HG03342 (cell line): ENCODE measurements at regions not wholly inside any gene's neighbourhood (a gene's known extent, or its start where the extent isn't known, plus 50 kb on each side); places are given as distances from the start of the nearest gene placed in this dataset.
A peak's percentile ranks its signal among the peaks of the same experiment; 100 is the strongest.

Experiments
- ATAC-seq: cut with Tn5 transposase; IDR thresholded peaks from one replicate; pipeline ENCODE4 v1.9.1; 2021; ENCODE audit warnings: mild to moderate bottlenecking, moderate library complexity; ENCODE audit not compliant: unreplicated experiment

- ATAC-seq, result no peak
Observed at GRCh38 chr3:104746056-104746455, 620.7 kb upstream of the ALCAM start.

GRCh38 chr3:104750581-104750980, 616.1 kb upstream of the ALCAM start:
- ATAC-seq, result no peak

GRCh38 chr3:104755791-104756190, 610.9 kb upstream of the ALCAM start:
- ATAC-seq, result peak; percentile 56

- no peak for ATAC-seq
Observed at GRCh38 chr3:104763007-104763406, 603.7 kb upstream of the ALCAM start.

GRCh38 chr3:104764496-104764895, 602.2 kb upstream of the ALCAM start:
- ATAC-seq, result no peak

GRCh38 chr3:104768886-104769285, 597.8 kb upstream of the ALCAM start:
- ATAC-seq, result no peak

- ATAC-seq, result no peak
Observed at GRCh38 chr3:104779324-104779723, 587.4 kb upstream of the ALCAM start.

GRCh38 chr3:104781112-104781511, 585.6 kb upstream of the ALCAM start:
- no peak for ATAC-seq

- ATAC-seq, result no peak
Observed at GRCh38 chr3:104785947-104786346, 580.8 kb upstream of the ALCAM start.

- no peak for ATAC-seq
Observed at GRCh38 chr3:104787306-104787705, 579.4 kb upstream of the ALCAM start.

GRCh38 chr3:104788807-104789206, 577.9 kb upstream of the ALCAM start:
- ATAC-seq, result no peak

- ATAC-seq, result no peak
Observed at GRCh38 chr3:104791331-104791730, 575.4 kb upstream of the ALCAM start.

- ATAC-seq, result no peak
Observed at GRCh38 chr3:104796556-104796955, 570.2 kb upstream of the ALCAM start.

- ATAC-seq, result no peak
Observed at GRCh38 chr3:104805042-104805441, 561.7 kb upstream of the ALCAM start.

- no peak for ATAC-seq
Observed at GRCh38 chr3:104805508-104805907, 561.2 kb upstream of the ALCAM start.

- ATAC-seq, result no peak
Observed at GRCh38 chr3:104810896-104811295, 555.8 kb upstream of the ALCAM start.

GRCh38 chr3:104816008-104816407, 550.7 kb upstream of the ALCAM start:
- ATAC-seq, result no peak

GRCh38 chr3:104816716-104817115, 550.0 kb upstream of the ALCAM start:
- no peak for ATAC-seq

GRCh38 chr3:104819333-104819732, 547.4 kb upstream of the ALCAM start:
- ATAC-seq, result no peak

GRCh38 chr3:104820959-104821358, 545.8 kb upstream of the ALCAM start:
- ATAC-seq, result no peak

GRCh38 chr3:104825116-104825515, 541.6 kb upstream of the ALCAM start:
- ATAC-seq, result no peak

GRCh38 chr3:104831071-104831470, 535.6 kb upstream of the ALCAM start:
- no peak for ATAC-seq

GRCh38 chr3:104832530-104832929, 534.2 kb upstream of the ALCAM start:
- no peak for ATAC-seq

- ATAC-seq, result no peak
Observed at GRCh38 chr3:104835376-104835775, 531.3 kb upstream of the ALCAM start.
